Transverse colon (tissue), 4 donors: ENCODE measurements at regions not wholly inside any gene's neighbourhood (a gene's known extent, or its start where the extent isn't known, plus 50 kb on each side); places are given as distances from the start of the nearest gene placed in this dataset.

ENCODE experiments used
- DNase-seq: peaks from one replicate; pipeline ENCODE4 v3.0.0-alpha.2; 2019
- H3K27ac ChIP-seq, 4 donors: fragments of 200-600 bp; sonication (generic); 2 replicates each; pipeline ENCODE4 v1.5.1; 2016 to 2018; ENCODE audit warnings: inconsistent platforms in 4 of 4
- H3K27me3 ChIP-seq: fragments of 200-600 bp; sonication (generic); 2 replicates; pipeline ENCODE4 v1.5.1; 2017; ENCODE audit warnings: inconsistent platforms
- H3K36me3 ChIP-seq, 4 donors: fragments of 200-600 bp; sonication (generic); 2 replicates each; pipeline ENCODE4 v1.5.1; 2017 to 2019; ENCODE audit warnings: inconsistent platforms in 4 of 4
- H3K4me1 ChIP-seq, 4 donors: fragments of 200-600 bp; sonication (generic); 2 replicates each; pipeline ENCODE4 v1.5.1; 2017 to 2020; ENCODE audit warnings: inconsistent platforms in 4 of 4
- H3K4me3 ChIP-seq, 4 donors: fragments of 200-600 bp; sonication (generic); 1 replicate in 1 of 4; 2 replicates in 3 of 4; pipeline versions ENCODE4 v1.5.1 to v1.6.1; 2017 to 2019; ENCODE audit warnings: inconsistent platforms in 4 of 4
- H3K9me3 ChIP-seq, 2 donors: fragments of 200-600 bp; sonication (generic); 2 replicates each; pipeline ENCODE4 v1.5.1; 2017 to 2019; ENCODE audit warnings: inconsistent platforms in 2 of 2
- CTCF ChIP-seq, 5 experiments: fragments of 200-600 bp in 3 of 5; fragments of 450-650 bp in 2 of 5; sonication (generic) in 3 of 5; IDR thresholded peaks; 1 replicate in 2 of 5; 2 replicates in 3 of 5; pipeline ENCODE4 v1.5.1; 2016 to 2017; ENCODE audit warnings: antibody characterized with exemption in 5 of 5, inconsistent platforms in 3 of 5, mild to moderate bottlenecking in 2 of 5, moderate library complexity in 1 of 5
- EP300 ChIP-seq: sonication (generic); formaldehyde crosslinking; IDR thresholded peaks from one replicate; pipeline ENCODE4 v1.6.1; 2017; ENCODE audit warnings: antibody characterized with exemption, low read depth
- POLR2A ChIP-seq: fragments of 450-650 bp; IDR thresholded peaks from one replicate; pipeline ENCODE4 v1.6.1; 2016; ENCODE audit warnings: antibody characterized with exemption, mild to moderate bottlenecking, moderate library complexity
- POLR2AphosphoS5 ChIP-seq, 3 donors: sonication (generic); formaldehyde crosslinking; IDR thresholded peaks; one replicate each; pipeline ENCODE4 v1.6.1; 2016; ENCODE audit warnings: antibody characterized with exemption in 3 of 3
- WGBS, 2 donors: methylation state at CpG; one replicate each; pipeline ENCODE4 v1.1.5; 2018; ENCODE audit warnings: low coverage in 1 of 2; 5-methylcytosine and 5-hydroxymethylcytosine counted together
- in situ Hi-C, 4 donors: fragments of 200-750 bp; cut with MboI; loops; one replicate each; pipeline versions ENCODE4 v1.15.0 to v1.15.1; 2017; ENCODE audit warnings: low sequenced_read_pairs in 3 of 4, low pct_ligation_motif_present in 1 of 4, low pct_unique_long_range_greater_than_20kb in 1 of 4
- intact Hi-C: fragments of 100-400 bp; cut with DNase I; formaldehyde crosslinking; loops from one replicate; pipeline ENCODE4 v1.15.1; 2023; ENCODE audit warnings: low total_unique reads

GRCh38 chr5:15131909-15132308 is 260.3 kb upstream of the ANKH start:
- no peaks in the 10 kb centered on the region for H3K36me3 ChIP-seq
- intact Hi-C loops, result no loop called here
- in situ Hi-C loops, result no loop called here
- no peaks in the 10 kb centered on the region for H3K9me3 ChIP-seq
- H3K27me3 ChIP-seq, result no peaks in the 10 kb centered on the region
- WGBS, 2 donors, result 94% methylated on average over 5 of the region's 5 CpGs; no CpG with 5 or more reads in 1 of the 2 donors
- no peak overlapping the region for H3K4me3 ChIP-seq
- TF ChIP-seq POLR2AphosphoS5 (IDR thresholded peaks at IDR 0.05), result no peak
- no peak for TF ChIP-seq EP300
- no peak for TF ChIP-seq CTCF (IDR thresholded peaks at IDR 0.05)
- no peak for TF ChIP-seq POLR2A
- H3K27ac ChIP-seq, result no peak overlapping the region
- H3K4me1 ChIP-seq, result no peaks in the 10 kb centered on the region
- no peak for DNase-seq

- H3K9me3 ChIP-seq, result no peaks in the 10 kb centered on the region
- TF ChIP-seq CTCF (IDR thresholded peaks at IDR 0.05), result no peak
- TF ChIP-seq EP300, result no peak
- TF ChIP-seq POLR2A, result no peak
- TF ChIP-seq POLR2AphosphoS5 (IDR thresholded peaks at IDR 0.05), result no peak
- in situ Hi-C loops (no loop called here), intact Hi-C loops (no loop called here)
- H3K4me1 ChIP-seq, result no peaks in the 10 kb centered on the region
- no peak overlapping the region for H3K4me3 ChIP-seq
- whole genome bisulfite sequencing, 2 donors, result 56 to 62% methylated on average over 2 of the region's 2 CpGs
- H3K27ac ChIP-seq, result no peak overlapping the region
- H3K36me3 ChIP-seq, result no peaks in the 10 kb centered on the region
- H3K27me3 ChIP-seq, result no peaks in the 10 kb centered on the region
- no peak for DNase-seq
Observed at GRCh38 chr5:15124871-15125568, 253.4 kb upstream of the ANKH start.

GRCh38 chr5:15124461-15124860 is 252.9 kb upstream of the ANKH start:
- H3K4me1 ChIP-seq, result no peaks in the 10 kb centered on the region
- no peaks in the 10 kb centered on the region for H3K27me3 ChIP-seq
- intact Hi-C loops, result no loop called here
- in situ Hi-C loops, result no loop called here
- no peak for TF ChIP-seq EP300
- no peak for TF ChIP-seq CTCF (IDR thresholded peaks at IDR 0.05)
- no peak for TF ChIP-seq POLR2A
- TF ChIP-seq POLR2AphosphoS5 (IDR thresholded peaks at IDR 0.05), result no peak
- H3K4me3 ChIP-seq, result no peak overlapping the region
- WGBS, 2 donors, result 64 to 74% methylated on average over 3 of the region's 3 CpGs
- no peak overlapping the region for H3K27ac ChIP-seq
- no peak for DNase-seq
- no peaks in the 10 kb centered on the region for H3K36me3 ChIP-seq
- H3K9me3 ChIP-seq, result no peaks in the 10 kb centered on the region

- H3K36me3 ChIP-seq, result no peaks in the 10 kb centered on the region
- no peaks in the 10 kb centered on the region for H3K27me3 ChIP-seq
- no peak overlapping the region for H3K4me3 ChIP-seq
- no peaks in the 10 kb centered on the region for H3K9me3 ChIP-seq
- no peak for TF ChIP-seq POLR2AphosphoS5 (IDR thresholded peaks at IDR 0.05)
- TF ChIP-seq EP300, result no peak
- TF ChIP-seq CTCF (IDR thresholded peaks at IDR 0.05), result no peak
- no peak for TF ChIP-seq POLR2A
- no peaks in the 10 kb centered on the region for H3K4me1 ChIP-seq
- H3K27ac ChIP-seq, result no peak overlapping the region
- DNase-seq, result no peak
- intact Hi-C loops (no loop called here), in situ Hi-C loops (no loop called here)
- 26 to 28% methylated on average over 4 to 5 of the region's 5 CpGs for WGBS, 2 donors
Observed at GRCh38 chr5:15117688-15118087, 246.1 kb upstream of the ANKH start.
